Liver (tissue), 8 donors: ENCODE measurements at regions not wholly inside any gene's neighbourhood (a gene's known extent, or its start where the extent isn't known, plus 50 kb on each side); places are given as distances from the start of the nearest gene placed in this dataset.

Experiments
- DNase-seq: peaks from one replicate; pipeline ENCODE4 v3.0.0-alpha.2; 2017; ENCODE audit warnings: low spot score
- H3K27ac ChIP-seq, 2 donors: one replicate each; pipeline ENCODE4 v1.7.0; 2013; ENCODE audit warnings: inconsistent platforms in 2 of 2, low read length in 2 of 2, control low read depth in 1 of 2, low read depth in 1 of 2, mild to moderate bottlenecking in 1 of 2
- H3K27me3 ChIP-seq, 4 donors: one replicate each; pipeline versions ENCODE4 v1.6.1 to v1.7.0; 2013; ENCODE audit warnings: low read length in 3 of 4, inconsistent platforms in 1 of 4, mild to moderate bottlenecking in 1 of 4, moderate library complexity in 1 of 4; ENCODE audit not compliant: control insufficient read depth in 4 of 4, insufficient read depth in 4 of 4
- H3K36me3 ChIP-seq, 4 donors: one replicate each; pipeline versions ENCODE4 v1.6.1 to v1.7.0; 2013; ENCODE audit warnings: low read length in 3 of 4, mild to moderate bottlenecking in 3 of 4, low read depth in 1 of 4, moderate library complexity in 1 of 4; ENCODE audit not compliant: control insufficient read depth in 4 of 4, insufficient read depth in 3 of 4
- H3K4me1 ChIP-seq, 4 donors: one replicate each; pipeline versions ENCODE4 v1.6.1 to v1.7.0; 2013; ENCODE audit warnings: low read length in 3 of 4, mild to moderate bottlenecking in 3 of 4, moderate library complexity in 1 of 4; ENCODE audit not compliant: control insufficient read depth in 4 of 4, insufficient read depth in 4 of 4
- H3K4me3 ChIP-seq, 3 donors: one replicate each; pipeline versions ENCODE4 v1.6.1 to v1.7.0; 2013; ENCODE audit warnings: low read length in 3 of 3, control low read depth in 1 of 3, low read depth in 1 of 3, mild to moderate bottlenecking in 1 of 3
- H3K9ac ChIP-seq, 2 donors: one replicate each; pipeline ENCODE4 v1.7.0; 2013; ENCODE audit warnings: low read length in 2 of 2, mild to moderate bottlenecking in 2 of 2, moderate library complexity in 2 of 2, control low read depth in 1 of 2, low read depth in 1 of 2
- H3K9me3 ChIP-seq, 4 donors: one replicate each; pipeline versions ENCODE4 v1.6.1 to v1.7.0; 2013; ENCODE audit warnings: low read length in 3 of 4; ENCODE audit not compliant: control insufficient read depth in 4 of 4
- EGR1 ChIP-seq, 2 donors: IDR thresholded peaks; 2 replicates each; pipeline ENCODE4 v1.6.1; 2016 to 2018; ENCODE audit warnings: antibody characterized with exemption in 2 of 2, low read depth in 2 of 2
- FOXA1 ChIP-seq: IDR thresholded peaks from 2 replicates; pipeline ENCODE4 v1.6.1; 2016; ENCODE audit warnings: antibody characterized with exemption
- FOXA2 ChIP-seq: IDR thresholded peaks from 2 replicates; pipeline ENCODE4 v1.6.1; 2016; ENCODE audit warnings: antibody characterized with exemption
- GABPA ChIP-seq, 2 donors: IDR thresholded peaks in 1 of 2; conservative IDR thresholded peaks in 1 of 2; 2 replicates each; pipeline ENCODE4 v1.6.1; 2016; ENCODE audit warnings: antibody characterized with exemption in 2 of 2, mild to moderate bottlenecking in 1 of 2, moderate library complexity in 1 of 2
- HNF4A ChIP-seq, 2 donors: conservative IDR thresholded peaks; 2 replicates each; pipeline ENCODE4 v1.6.1; 2016; ENCODE audit warnings: antibody characterized with exemption in 2 of 2, mild to moderate bottlenecking in 2 of 2
- HNF4G ChIP-seq: IDR thresholded peaks from 2 replicates; pipeline ENCODE4 v1.6.1; 2016; ENCODE audit warnings: antibody characterized with exemption
- JUND ChIP-seq, 2 donors: IDR thresholded peaks; 2 replicates each; pipeline ENCODE4 v1.6.1; 2016; ENCODE audit warnings: antibody characterized with exemption in 2 of 2
- NR2F2 ChIP-seq: IDR thresholded peaks from 2 replicates; pipeline ENCODE4 v1.6.1; 2016; ENCODE audit warnings: antibody characterized with exemption
- RAD21 ChIP-seq, 2 donors: IDR thresholded peaks; 2 replicates each; pipeline ENCODE4 v1.6.1; 2016; ENCODE audit warnings: antibody characterized with exemption in 2 of 2, mild to moderate bottlenecking in 2 of 2
- RXRA ChIP-seq, 2 donors: IDR thresholded peaks; 2 replicates each; pipeline ENCODE4 v1.6.1; 2017 to 2018; ENCODE audit warnings: antibody characterized with exemption in 2 of 2, mild to moderate bottlenecking in 1 of 2
- SP1 ChIP-seq: IDR thresholded peaks from 2 replicates; pipeline ENCODE4 v1.6.1; 2018; ENCODE audit warnings: antibody characterized with exemption, mild to moderate bottlenecking
- TAF1 ChIP-seq: conservative IDR thresholded peaks from 2 replicates; pipeline ENCODE4 v1.6.1; 2016; ENCODE audit warnings: antibody characterized with exemption, mild to moderate bottlenecking
- YY1 ChIP-seq: IDR thresholded peaks from 2 replicates; pipeline ENCODE4 v1.6.1; 2016; ENCODE audit warnings: antibody characterized with exemption, mild to moderate bottlenecking
- WGBS: extraction: QIAGEN DNeasy Blood & Tissue Kit; methylation state at CpG from one replicate; pipeline ENCODE4 v1.1.7; 2013; 5-methylcytosine and 5-hydroxymethylcytosine counted together
- TF ChIP-seq, protein P1 (sequence below): fragments of 150-350 bp; IDR thresholded peaks from 2 replicates; pipeline ENCODE4 v1.5.1; 2017; ENCODE audit warnings: improper control_type of control experiment, low read depth, low read length; ENCODE audit not compliant: missing input control
- TF ChIP-seq, protein P2 (sequence below): IDR thresholded peaks from 2 replicates; pipeline ENCODE4 v1.6.1; 2016; ENCODE audit warnings: antibody characterized with exemption
- TF ChIP-seq, protein P3 (sequence below): IDR thresholded peaks from 2 replicates; pipeline ENCODE4 v1.6.1; 2016; ENCODE audit warnings: antibody characterized with exemption, mild to moderate bottlenecking
- TF ChIP-seq, protein P4 (sequence below): IDR thresholded peaks from 2 replicates; pipeline ENCODE4 v1.6.1; 2016; ENCODE audit warnings: antibody characterized with exemption
- TF ChIP-seq, protein P5 (sequence below): IDR thresholded peaks from 2 replicates; pipeline ENCODE4 v1.6.1; 2016; ENCODE audit warnings: antibody characterized with exemption
- donor health status: healthy.
- donor health status: healthy.
- donor health status: healthy.
- donor health status: healthy.
- donor health status: healthy.

DNA sequence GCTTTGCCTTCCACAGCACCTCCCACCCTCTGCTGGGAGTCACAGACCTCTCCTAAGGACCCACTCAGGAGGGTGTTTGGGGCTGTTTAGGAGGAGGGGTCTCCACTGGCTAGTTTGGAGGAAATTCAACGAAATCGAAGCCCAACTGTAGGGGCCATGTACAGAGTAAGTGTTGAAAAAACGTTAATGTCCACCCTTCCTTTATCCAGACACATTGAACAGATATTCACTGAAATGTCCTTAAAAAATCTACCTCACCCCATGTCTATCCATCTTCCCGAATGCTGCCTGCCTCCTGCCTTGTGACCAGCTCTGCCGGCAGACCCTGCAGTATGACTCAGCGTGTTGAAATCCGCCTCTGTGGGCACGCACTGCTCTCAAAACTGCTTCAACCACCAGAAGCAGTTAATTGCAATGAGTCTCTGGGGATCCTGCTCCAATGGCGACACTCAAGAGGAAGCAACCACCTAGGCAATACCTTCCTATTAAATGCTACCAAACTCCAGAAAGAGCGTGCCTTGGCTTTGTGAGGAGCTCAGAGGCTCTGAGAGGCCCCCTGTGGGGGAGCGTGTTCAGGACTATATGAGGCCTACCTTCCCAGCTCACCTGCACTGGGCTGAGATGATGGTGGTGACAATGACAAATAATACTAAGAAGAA, 61.4 kb upstream of the RTN4 start:
- H3K9me3 ChIP-seq: no peaks in the 10 kb centered on the region
- H3K4me3 ChIP-seq: no peak overlapping the region
- TF ChIP-seq JUND (IDR thresholded peaks at IDR 0.05) (no peak), TAF1 (no peak), RXRA (IDR thresholded peaks at IDR 0.05) (no peak), HNF4A (conservative IDR thresholded peaks at IDR 0.05) (no peak), NR2F2 (no peak), RAD21 (IDR thresholded peaks at IDR 0.05) (no peak), EGR1 (IDR thresholded peaks at IDR 0.05; ENCODE audit: low read depth in 2 of 2) (no peak), HNF4G (no peak), FOXA1 (no peak), SP1 (no peak), YY1 (no peak), FOXA2 (no peak), GABPA (IDR thresholded peaks at IDR 0.05 in 1 of 2, conservative IDR thresholded peaks at IDR 0.05 in 1 of 2) (no peak)
- TF ChIP-seq, protein P1, sequence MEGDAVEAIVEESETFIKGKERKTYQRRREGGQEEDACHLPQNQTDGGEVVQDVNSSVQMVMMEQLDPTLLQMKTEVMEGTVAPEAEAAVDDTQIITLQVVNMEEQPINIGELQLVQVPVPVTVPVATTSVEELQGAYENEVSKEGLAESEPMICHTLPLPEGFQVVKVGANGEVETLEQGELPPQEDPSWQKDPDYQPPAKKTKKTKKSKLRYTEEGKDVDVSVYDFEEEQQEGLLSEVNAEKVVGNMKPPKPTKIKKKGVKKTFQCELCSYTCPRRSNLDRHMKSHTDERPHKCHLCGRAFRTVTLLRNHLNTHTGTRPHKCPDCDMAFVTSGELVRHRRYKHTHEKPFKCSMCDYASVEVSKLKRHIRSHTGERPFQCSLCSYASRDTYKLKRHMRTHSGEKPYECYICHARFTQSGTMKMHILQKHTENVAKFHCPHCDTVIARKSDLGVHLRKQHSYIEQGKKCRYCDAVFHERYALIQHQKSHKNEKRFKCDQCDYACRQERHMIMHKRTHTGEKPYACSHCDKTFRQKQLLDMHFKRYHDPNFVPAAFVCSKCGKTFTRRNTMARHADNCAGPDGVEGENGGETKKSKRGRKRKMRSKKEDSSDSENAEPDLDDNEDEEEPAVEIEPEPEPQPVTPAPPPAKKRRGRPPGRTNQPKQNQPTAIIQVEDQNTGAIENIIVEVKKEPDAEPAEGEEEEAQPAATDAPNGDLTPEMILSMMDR: no peak
- TF ChIP-seq, protein P2, sequence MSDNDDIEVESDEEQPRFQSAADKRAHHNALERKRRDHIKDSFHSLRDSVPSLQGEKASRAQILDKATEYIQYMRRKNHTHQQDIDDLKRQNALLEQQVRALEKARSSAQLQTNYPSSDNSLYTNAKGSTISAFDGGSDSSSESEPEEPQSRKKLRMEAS: no peak
- TF ChIP-seq, protein P3, sequence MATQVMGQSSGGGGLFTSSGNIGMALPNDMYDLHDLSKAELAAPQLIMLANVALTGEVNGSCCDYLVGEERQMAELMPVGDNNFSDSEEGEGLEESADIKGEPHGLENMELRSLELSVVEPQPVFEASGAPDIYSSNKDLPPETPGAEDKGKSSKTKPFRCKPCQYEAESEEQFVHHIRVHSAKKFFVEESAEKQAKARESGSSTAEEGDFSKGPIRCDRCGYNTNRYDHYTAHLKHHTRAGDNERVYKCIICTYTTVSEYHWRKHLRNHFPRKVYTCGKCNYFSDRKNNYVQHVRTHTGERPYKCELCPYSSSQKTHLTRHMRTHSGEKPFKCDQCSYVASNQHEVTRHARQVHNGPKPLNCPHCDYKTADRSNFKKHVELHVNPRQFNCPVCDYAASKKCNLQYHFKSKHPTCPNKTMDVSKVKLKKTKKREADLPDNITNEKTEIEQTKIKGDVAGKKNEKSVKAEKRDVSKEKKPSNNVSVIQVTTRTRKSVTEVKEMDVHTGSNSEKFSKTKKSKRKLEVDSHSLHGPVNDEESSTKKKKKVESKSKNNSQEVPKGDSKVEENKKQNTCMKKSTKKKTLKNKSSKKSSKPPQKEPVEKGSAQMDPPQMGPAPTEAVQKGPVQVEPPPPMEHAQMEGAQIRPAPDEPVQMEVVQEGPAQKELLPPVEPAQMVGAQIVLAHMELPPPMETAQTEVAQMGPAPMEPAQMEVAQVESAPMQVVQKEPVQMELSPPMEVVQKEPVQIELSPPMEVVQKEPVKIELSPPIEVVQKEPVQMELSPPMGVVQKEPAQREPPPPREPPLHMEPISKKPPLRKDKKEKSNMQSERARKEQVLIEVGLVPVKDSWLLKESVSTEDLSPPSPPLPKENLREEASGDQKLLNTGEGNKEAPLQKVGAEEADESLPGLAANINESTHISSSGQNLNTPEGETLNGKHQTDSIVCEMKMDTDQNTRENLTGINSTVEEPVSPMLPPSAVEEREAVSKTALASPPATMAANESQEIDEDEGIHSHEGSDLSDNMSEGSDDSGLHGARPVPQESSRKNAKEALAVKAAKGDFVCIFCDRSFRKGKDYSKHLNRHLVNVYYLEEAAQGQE: no peak
- TF ChIP-seq, protein P4, sequence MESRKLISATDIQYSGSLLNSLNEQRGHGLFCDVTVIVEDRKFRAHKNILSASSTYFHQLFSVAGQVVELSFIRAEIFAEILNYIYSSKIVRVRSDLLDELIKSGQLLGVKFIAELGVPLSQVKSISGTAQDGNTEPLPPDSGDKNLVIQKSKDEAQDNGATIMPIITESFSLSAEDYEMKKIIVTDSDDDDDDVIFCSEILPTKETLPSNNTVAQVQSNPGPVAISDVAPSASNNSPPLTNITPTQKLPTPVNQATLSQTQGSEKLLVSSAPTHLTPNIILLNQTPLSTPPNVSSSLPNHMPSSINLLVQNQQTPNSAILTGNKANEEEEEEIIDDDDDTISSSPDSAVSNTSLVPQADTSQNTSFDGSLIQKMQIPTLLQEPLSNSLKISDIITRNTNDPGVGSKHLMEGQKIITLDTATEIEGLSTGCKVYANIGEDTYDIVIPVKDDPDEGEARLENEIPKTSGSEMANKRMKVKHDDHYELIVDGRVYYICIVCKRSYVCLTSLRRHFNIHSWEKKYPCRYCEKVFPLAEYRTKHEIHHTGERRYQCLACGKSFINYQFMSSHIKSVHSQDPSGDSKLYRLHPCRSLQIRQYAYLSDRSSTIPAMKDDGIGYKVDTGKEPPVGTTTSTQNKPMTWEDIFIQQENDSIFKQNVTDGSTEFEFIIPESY: no peak
- TF ChIP-seq, protein P5, sequence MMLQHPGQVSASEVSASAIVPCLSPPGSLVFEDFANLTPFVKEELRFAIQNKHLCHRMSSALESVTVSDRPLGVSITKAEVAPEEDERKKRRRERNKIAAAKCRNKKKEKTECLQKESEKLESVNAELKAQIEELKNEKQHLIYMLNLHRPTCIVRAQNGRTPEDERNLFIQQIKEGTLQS: no peak
- H3K27ac ChIP-seq: peak overlapping the region; percentile 36 to 64
- no peaks in the 10 kb centered on the region for H3K4me1 ChIP-seq
- no peak for DNase-seq
- no peaks in the 10 kb centered on the region for H3K36me3 ChIP-seq
- no peaks in the 10 kb centered on the region for H3K27me3 ChIP-seq
- no peak overlapping the region for H3K9ac ChIP-seq
- WGBS: 83% methylated on average over 11 of the region's 11 CpGs
